Cardiac muscle cell (in vitro differentiated cells and primary cell): ENCODE measurements at regions not wholly inside any gene's neighbourhood (a gene's known extent, or its start where the extent isn't known, plus 50 kb on each side); places are given as distances from the start of the nearest gene placed in this dataset.

Source experiments
- DNase-seq, 2 donors: peaks; one replicate each; pipeline versions ENCODE4 v3.0.0 to v3.0.0-alpha.2; 2010 to 2017; ENCODE audit warnings: low read depth in 1 of 2, low spot score in 1 of 2
- H3K27ac ChIP-seq: fragments of 200-600 bp; sonication (generic); 2 replicates; pipeline ENCODE4 v1.5.1; 2016
- H3K27me3 ChIP-seq: fragments of 200-600 bp; sonication (generic); 2 replicates; pipeline ENCODE4 v1.6.0; 2016; ENCODE audit warnings: control low read depth
- H3K36me3 ChIP-seq: fragments of 200-600 bp; sonication (generic); 2 replicates; pipeline ENCODE4 v1.5.1; 2016; ENCODE audit warnings: control low read depth
- H3K4me1 ChIP-seq: fragments of 200-600 bp; sonication (generic); 2 replicates; pipeline ENCODE4 v1.8.1; 2017; ENCODE audit warnings: low read depth, mild to moderate bottlenecking, mixed run types
- H3K4me3 ChIP-seq: fragments of 200-600 bp; sonication (generic); 2 replicates; pipeline ENCODE4 v1.5.1; 2016; ENCODE audit warnings: mild to moderate bottlenecking
- H3K9me3 ChIP-seq: fragments of 200-600 bp; sonication (generic); 2 replicates; pipeline ENCODE4 v1.5.1; 2017; ENCODE audit warnings: low read depth, mild to moderate bottlenecking, control low read depth
- TF ChIP-seq, protein P1 (sequence below): IDR thresholded peaks from 2 replicates; pipeline ENCODE4 v1.5.1; 2012; ENCODE audit warnings: low read depth, mild to moderate bottlenecking, low read length

DNA sequence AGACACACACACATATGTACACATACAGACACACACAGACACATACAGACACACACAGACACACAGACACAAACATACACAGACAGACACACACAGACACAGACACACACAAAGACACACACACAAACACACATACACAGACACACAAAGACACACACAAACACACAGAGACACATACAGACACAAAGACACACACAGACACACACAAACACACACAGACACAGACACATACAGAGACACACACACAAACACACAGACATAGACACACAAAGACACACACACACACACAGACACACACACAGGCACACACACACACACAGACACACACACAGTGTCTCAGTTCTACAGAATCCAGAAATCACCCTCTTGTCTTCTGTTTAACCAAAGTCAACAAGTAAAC lies 280.7 kb downstream of the ASMT start:
- TF ChIP-seq, protein P1, sequence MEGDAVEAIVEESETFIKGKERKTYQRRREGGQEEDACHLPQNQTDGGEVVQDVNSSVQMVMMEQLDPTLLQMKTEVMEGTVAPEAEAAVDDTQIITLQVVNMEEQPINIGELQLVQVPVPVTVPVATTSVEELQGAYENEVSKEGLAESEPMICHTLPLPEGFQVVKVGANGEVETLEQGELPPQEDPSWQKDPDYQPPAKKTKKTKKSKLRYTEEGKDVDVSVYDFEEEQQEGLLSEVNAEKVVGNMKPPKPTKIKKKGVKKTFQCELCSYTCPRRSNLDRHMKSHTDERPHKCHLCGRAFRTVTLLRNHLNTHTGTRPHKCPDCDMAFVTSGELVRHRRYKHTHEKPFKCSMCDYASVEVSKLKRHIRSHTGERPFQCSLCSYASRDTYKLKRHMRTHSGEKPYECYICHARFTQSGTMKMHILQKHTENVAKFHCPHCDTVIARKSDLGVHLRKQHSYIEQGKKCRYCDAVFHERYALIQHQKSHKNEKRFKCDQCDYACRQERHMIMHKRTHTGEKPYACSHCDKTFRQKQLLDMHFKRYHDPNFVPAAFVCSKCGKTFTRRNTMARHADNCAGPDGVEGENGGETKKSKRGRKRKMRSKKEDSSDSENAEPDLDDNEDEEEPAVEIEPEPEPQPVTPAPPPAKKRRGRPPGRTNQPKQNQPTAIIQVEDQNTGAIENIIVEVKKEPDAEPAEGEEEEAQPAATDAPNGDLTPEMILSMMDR = no peak
- Histone ChIP-seq H3K36me3 (no peaks in the 10 kb centered on the region), H3K9me3 (no peaks in the 10 kb centered on the region), H3K27me3 (no peaks in the 10 kb centered on the region), H3K4me3 (no peak overlapping the region), H3K27ac (no peak overlapping the region), H3K4me1 (no peaks in the 10 kb centered on the region)
- no peak for DNase-seq

DNA sequence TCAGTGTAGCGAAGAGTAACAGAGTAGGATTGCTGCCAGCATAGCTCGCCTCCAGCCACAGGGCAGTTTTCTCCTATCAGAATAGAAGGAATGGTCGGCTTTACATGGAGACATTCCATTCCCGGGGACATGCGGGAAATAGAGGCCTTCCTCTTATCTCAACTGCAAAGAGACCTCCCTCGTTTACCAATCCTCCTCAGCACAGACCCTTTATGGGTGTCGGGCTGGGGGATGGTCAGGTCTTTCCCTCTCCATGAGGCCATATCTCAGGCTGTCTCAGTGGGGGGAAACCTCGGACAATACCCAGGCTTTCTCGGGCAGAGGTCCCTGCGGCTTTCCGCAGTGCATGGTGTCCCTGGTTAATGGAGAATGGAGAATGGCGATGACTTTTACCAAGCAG lies 285.0 kb downstream of the ASMT start:
- Histone ChIP-seq H3K27me3 (no peaks in the 10 kb centered on the region), H3K9me3 (no peaks in the 10 kb centered on the region), H3K4me3 (no peak overlapping the region), H3K36me3 (no peaks in the 10 kb centered on the region), H3K4me1 (no peaks in the 10 kb centered on the region), H3K27ac (no peak overlapping the region)
- TF ChIP-seq, protein P1 = no peak
- no peak for DNase-seq

GRCh38 chrX:1902901-1903235 lies 288.0 kb downstream of the ASMT start:
- H3K27me3 ChIP-seq = no peaks in the 10 kb centered on the region
- no peak for DNase-seq
- no peaks in the 10 kb centered on the region for H3K9me3 ChIP-seq
- H3K27ac ChIP-seq = no peak overlapping the region
- H3K36me3 ChIP-seq = no peaks in the 10 kb centered on the region
- no peaks in the 10 kb centered on the region for H3K4me1 ChIP-seq
- TF ChIP-seq, protein P1 = no peak
- H3K4me3 ChIP-seq = no peak overlapping the region

GRCh38 chrX:1903236-1903935 lies 288.5 kb downstream of the ASMT start:
- Histone ChIP-seq H3K27me3 (no peaks in the 10 kb centered on the region), H3K36me3 (no peaks in the 10 kb centered on the region), H3K4me1 (no peaks in the 10 kb centered on the region), H3K9me3 (no peaks in the 10 kb centered on the region), H3K27ac (no peak overlapping the region), H3K4me3 (no peak overlapping the region)
- no peak for DNase-seq
- TF ChIP-seq, protein P1 = no peak

- H3K27ac ChIP-seq = no peak overlapping the region
- DNase-seq = no peak
- H3K36me3 ChIP-seq = no peaks in the 10 kb centered on the region
- no peaks in the 10 kb centered on the region for H3K4me1 ChIP-seq
- H3K27me3 ChIP-seq = no peaks in the 10 kb centered on the region
- H3K9me3 ChIP-seq = no peaks in the 10 kb centered on the region
- TF ChIP-seq, protein P1 = no peak
- no peak overlapping the region for H3K4me3 ChIP-seq
These were observed 289.9 kb downstream of the ASMT start for GRCh38 chrX:1904663-1905218.
